Stimulated activated CD8-positive, alpha-beta memory T cell treated with anti-CD3 and anti-CD28 coated beads, Interleukin-2, amount 100 ng/mL, for 48 hours (primary cell): ENCODE measurements at regions not wholly inside any gene's neighbourhood (a gene's known extent, or its start where the extent isn't known, plus 50 kb on each side); places are given as distances from the start of the nearest gene placed in this dataset.

ENCODE experiments used
- DNase-seq, 2 donors: peaks; one replicate each; pipeline ENCODE4 v3.0.0-alpha.2; 2020; ENCODE audit warnings: low read depth in 2 of 2

DNA sequence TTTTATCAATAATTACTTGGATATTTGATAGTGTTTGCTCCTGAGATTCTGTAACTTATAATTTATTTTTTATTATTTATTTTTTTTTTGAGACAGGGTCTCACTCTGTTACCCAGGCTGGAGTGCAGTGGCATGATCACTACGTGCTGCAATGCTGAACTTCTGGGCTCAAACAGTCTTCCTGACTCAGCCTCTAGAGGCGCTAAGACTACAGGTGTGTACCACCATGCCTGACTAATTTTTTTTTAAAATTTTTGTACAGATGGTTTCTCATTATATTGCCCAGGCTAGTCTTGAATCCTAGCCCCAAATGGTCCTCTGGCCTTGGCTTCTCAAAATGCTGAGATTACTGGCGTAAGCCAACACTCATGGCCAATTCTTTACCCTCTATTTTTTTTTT lies 845.5 kb upstream of the ADGRL4 start:
- no peak for DNase-seq

DNA sequence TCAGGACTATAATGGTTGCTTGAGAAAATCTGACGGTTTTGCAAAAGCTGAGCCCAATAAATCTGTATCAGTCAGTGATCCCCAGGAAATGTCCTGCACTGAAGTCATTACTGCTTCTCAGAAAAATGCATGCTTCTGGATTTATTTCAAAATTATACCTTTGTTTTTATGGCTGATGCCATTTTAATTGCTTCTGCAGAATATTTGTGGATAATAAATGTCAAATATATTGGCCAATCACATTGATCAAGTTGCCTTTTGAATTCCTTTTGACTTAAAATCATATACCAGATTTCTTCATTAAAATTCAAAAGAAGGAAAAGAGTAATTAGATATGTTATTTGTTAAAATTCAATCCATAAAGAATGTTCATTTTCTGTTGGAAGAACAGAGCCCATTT lies 842.9 kb upstream of the ADGRL4 start:
- no peak for DNase-seq

DNA sequence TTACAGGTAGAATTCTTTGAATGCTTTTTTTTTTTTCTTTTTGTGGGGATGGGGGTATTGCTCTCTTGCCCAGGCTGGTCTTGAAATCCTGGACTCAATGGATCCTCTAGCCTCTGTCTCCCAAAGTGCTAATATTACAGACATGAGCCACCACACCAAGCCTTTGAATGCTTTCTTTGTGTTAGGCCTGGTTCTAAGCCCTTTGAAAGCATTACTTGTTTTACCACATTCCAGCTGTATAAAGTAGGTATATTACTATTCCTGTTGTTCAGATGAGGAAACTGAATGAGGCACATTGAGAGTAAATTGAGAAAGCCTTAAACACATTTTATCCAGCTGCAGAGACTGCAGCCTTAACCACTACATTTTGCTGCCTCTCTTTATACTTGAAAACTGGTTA lies 841.8 kb upstream of the ADGRL4 start:
- no peak for DNase-seq

DNA sequence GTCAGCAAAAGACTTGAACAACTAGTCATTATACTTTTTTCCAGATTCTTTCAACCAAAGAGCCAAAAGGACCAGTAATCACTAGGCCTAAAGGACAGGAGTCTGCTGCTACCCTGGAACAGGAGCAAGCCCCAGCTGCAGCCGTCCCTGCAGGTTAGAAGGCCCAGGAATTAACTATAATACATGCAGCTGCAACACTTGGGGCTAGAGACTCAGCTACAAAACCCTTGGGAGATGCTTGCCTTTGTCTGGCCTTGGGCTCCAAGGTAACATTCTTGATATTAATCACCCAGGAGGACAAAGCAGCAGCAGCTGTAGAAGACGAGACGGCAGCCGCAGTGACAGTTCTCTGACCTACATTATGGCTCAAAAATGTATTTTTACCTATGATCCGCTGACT lies 841.2 kb upstream of the ADGRL4 start:
- no peak for DNase-seq

DNA sequence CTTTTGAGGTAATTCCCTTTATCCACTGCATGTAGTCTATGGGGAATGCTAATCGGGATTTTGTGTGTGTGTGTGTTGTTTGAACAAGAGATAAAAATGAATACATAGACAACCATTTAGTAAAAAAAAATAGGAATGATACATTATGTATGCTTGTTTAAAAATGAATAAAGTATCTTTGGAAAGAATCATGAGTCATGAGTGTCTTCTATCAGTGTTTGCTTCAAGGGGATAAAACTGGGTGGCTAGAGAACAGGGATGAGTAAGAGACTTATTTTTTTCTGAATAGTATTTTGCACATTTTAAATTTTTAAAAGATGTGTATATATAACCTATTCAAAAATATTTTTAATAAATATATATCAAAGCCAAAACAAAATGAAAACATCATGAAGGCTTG lies 839.4 kb upstream of the ADGRL4 start:
- no peak for DNase-seq

DNA sequence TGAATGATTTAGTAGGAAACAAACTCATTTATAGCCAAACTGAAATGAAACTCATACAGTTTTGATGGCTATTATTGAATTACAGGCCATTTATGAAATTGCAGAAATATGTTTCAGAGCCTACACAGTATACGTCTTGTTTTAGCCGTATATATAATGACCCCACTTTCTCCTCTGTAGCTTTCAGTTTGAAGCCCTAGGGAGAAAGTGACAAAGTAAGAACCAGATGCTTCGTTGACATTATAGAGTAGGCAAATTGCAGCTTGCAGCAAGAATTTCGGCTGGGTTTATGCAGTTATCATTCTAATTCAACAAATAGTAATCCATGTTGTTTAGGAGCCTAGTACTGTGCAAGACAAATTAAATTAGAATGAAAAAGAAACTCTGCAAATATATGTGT lies 836.3 kb upstream of the ADGRL4 start:
- DNase-seq: no peak

DNA sequence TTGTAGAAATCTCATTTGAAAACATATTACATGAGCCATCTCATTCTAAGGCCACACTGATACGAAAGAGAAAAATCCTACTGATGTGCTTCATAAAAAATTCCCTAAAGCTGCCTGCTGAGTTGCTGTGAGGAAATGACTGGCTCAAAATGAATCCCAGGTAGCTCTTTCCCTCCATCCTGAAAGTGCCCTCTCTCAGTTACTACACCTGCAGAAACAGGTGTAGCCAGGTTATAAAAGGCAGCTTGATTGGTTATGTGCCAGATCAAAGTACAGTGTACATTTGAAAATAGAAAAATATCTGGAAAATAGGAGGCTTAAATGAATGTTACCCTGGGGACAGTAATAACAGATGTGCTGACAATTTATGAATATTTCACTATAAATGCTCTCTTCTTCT lies 833.4 kb upstream of the ADGRL4 start:
- no peak for DNase-seq

DNA sequence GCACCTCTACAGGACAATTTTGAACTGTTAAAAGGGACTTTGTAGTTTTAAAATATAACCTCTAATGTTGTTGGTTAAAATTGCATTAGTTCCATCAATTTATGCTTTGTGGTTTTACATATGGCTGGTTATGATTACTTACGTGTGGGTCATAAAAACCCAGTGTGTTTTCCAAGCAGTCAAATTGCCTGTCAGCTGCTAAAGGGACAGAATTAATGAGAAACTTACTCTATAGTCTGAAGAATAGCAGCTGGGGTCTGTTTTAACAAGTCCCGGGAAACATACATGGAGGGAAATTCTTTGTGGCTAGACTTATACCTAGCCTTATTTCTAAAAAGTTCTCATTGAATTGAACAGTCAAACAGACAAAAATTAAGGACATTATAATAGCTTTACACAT lies 820.9 kb upstream of the ADGRL4 start:
- no peak for DNase-seq

DNA sequence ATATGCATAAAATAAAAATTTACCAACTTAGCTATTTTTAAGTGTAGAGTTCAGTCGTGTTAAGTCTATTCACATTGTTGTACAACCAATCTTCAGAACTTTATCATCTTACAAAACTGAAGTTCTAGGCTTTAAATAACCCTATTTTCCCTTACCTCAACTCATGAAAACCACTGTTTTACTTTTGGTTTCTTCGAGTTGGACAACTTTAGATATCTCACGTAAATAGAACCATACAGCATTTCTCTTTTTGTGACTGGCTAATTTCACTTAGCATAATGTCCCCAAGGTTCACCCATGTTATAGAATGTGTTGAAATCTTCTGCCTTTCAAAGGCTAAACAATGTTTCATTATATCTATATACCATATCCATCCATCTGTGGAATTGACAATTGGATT lies 819.0 kb upstream of the ADGRL4 start:
- no peak for DNase-seq

DNA sequence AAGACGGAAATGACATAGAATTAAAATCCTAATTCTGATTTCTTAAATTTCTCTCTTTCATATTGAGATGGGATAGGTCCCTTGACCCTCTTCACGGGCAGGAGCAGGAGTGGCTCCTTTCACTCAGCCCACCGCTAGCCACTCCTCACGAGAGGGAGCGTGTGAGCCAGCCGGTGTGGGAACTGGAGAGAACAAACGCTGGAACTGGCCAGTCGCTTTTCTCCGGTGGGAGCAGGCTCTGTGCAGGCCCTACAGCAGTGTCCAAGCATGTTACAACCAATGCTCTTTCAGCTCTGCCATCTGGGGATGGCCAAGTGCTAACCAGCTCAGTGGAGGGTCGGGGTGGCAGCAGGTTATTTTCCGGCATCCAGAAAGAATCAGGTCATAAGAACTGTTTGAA lies 815.5 kb upstream of the ADGRL4 start:
- DNase-seq: no peak

DNA sequence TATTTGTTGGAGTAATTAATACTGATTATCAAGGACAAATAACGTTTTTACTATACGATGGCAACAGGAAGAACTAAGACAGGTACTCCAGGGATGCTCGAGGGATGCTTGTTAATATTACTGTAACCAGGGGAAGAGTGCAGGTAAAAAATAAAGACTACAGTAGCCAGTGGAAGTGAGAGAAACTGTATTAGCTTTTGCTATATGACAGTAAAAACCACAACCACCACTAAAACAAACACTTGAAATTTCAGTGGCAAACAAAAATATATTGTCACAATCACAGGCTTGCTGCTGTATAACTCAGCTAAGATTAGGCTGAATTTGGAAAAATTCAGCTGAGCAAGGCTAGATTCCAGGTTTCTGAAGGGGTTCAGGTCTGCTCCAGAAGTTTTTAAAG lies 812.6 kb upstream of the ADGRL4 start:
- DNase-seq: no peak

DNA sequence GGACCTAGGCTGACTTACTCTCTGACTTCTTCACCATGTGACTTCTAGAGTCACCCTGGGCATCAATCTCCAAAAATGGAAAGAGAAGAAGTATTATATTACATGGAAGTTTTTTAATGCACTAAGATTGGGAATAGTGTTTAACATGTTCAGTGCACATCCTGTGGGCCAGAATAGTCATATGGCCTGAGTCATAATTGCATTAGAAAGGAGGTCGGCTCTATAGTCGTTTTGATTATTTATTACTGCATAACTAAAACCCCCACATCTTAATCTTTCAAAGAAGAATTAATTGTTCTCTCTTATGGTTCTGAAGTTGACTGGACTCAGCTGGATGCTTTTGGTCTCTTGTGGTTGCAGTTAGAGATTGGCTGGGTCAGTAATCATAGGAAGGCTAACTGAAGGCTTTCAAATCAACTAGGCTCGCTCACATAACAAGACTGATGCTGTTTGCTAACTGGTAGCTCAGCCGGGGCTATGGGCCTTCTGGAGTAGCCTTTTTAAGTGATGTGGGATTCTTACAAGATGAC lies 810.6 kb upstream of the ADGRL4 start:
- no peak for DNase-seq

DNA sequence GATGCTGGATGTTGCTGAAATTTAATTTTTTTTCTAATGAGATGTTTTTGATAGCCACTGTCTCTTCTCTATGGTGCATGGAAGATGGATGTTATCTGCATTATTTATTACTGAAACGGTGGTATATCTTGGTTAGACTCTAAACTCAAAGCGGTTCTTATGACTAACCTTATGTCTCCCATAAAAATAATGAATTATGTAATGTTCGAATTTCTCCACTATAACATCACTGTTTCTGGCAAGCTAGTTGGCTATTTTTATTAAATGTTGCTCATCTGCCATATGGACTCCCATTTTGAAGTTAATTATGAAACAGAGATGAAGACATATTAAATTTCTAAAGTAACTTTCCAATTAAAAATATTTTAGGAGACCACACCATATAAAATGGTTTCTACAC lies 808.6 kb upstream of the ADGRL4 start:
- no peak for DNase-seq

DNA sequence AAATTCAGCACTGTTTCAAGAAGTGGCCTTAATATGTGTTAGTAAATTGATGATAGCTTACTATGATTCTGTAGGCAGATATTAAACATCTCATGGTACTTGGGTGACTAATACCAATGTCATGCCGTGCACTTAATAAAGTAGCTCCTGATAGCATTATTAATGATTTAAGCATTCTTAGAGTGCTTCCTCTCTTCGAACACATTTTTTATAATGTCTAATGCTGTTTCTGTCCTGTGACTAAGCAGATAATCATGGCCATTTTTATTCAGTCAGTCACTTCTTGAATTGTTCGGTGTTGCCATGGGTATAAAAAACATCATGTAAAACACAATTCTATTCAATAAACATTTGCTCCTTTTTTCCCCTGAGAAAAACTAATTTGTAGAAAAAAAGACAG lies 804.6 kb upstream of the ADGRL4 start:
- DNase-seq: no peak

DNA sequence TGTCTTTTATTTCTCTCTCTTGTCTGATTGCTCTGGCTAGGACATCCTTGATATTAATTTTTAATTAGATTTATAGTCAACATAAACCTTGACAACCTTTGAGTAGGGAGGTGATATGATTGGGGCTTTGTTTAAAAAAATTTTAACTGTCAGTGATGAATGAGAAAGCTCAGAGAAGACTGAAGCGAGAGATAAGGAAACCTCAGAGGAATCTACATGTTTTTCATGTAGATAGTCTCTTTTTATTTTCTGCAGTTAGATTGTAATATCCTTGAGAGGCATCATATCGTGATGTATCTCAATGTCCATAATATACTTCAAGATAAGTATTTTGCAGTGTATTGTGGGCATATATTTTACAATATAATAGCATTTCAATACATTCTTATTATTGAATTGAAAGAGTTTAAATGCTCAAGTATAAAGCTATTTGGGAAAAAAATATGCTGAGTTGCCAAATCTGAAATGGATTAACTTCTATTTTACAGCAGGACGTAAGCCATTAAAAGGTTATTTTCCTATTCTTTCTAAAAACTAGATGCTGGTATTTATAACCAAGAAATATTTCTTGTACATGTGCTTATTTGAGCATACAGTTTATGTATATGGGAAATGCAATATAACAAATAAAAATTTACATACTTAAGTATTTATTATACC lies 802.4 kb upstream of the ADGRL4 start:
- DNase-seq: no peak

DNA sequence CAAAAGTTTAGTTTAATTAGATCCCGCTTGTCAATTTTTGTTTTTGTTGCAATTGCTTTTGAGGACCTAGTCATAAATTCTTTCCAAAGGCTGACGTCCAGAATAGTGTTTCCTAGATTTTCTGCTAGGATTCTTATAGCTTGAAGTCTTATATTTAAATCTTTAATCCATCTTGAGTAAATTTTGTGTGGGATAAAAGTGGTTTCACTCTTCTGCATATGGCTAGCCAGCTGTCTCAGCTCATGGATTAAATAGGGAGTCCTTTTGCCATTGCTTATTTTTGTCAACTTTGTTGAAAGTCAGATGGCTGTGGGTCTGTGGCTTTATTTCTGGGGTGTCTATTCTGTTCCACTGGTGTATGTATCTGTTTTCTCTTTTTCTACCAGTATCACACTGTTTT lies 801.3 kb upstream of the ADGRL4 start:
- DNase-seq: no peak

DNA sequence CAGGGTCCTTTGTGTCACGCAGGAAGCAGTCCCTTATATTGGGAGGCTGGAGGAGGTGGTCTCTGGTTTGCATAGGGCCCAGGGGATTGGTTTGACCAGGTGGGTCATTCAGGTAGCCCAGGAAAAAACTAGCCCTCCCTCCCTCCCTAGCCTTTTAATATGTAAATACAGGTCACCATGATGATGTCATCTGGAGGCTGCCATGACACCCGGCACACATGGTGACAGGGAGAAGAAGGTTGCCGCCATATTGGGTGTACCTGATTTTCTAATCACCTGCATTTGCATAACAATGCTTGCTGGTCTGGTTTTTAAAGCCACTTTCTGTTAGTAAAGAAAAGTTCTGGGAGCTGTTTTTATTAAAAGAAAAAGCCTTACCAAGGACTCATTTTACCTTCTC lies 791.0 kb upstream of the ADGRL4 start:
- no peak for DNase-seq

DNA sequence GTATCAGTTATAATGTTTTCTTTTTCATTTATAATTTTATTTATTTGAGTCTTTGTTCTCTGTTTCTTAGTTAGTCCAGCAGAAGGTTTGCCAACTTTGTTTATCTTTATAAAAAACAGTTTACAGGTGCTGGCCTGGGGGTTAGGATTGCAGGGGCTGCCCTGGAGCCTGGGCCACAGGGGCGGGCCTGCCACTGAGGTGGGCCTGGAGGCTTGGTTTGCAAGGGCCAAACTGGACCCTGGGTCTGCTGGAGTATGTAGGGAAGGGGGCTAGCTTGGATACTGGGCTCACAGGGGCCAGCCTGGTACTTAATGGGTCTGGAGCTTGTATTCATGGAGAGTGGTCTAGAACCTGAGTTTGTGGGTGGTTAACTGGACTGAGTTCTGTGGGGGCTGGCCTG lies 789.9 kb upstream of the ADGRL4 start:
- no peak for DNase-seq

DNA sequence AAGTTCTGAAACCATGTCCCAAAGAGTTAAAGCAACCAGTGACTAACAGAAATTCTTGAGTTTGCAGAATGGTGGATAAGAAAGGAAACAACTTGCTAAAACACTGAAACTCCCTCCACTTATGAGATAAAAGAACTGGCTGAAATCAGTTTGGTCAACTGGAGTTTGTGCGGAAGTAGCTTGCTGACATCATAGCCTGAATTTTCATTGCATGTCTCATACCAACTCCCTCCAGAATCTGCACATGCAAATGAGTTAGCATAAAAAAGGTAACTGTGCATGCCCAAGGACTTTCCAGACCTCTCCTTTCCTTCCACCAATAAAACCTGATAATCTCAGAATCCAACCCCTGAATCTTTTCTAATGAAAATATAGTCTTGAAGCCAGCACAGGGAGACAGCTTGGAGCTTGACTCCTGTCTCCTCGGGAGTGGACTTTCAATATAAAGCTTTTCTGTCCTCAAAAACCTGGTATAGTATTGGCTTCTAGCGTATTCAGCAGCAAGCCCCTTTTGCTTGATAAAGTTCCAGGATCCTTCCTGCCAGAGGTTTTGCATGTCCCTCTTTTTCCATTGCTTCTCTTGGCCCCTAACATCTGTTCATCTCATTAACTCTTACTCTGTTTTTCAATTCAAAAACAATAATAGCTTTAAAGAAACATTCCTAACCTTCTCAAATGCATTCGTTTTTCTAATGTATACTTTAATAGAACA lies 785.8 kb upstream of the ADGRL4 start:
- no peak for DNase-seq

DNA sequence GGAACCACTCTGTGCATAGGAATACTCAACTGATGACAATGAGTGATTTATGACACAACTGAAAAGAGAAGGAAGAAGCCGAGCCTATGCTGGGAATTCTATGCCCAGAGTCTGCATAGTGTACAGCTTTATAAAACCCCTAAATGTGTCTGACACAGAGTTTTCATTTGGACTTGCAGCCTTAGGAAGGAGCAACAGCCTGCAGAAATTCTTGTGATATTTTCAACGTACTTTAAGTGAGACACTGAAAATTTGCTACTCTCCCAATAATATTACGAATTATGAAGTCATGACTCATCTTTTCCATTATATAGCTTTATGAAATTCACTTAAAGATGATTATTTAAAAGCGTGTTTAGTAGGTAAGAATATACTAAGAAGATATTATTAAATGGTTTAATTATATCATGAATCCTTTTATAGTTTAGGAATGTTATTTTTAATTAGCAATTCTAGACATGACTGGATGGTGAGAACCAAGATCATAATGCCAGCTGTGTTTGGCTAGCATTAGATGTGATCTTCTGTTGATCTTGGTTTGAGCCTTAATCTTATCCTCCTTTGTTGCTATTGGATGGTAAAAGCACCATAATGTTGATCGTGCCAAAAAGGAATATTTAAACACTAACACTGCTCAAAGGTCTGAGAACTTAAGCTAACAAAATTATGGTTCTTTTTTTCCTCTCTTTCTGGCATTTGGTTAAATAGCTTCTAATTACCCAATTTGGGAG lies 785.1 kb upstream of the ADGRL4 start:
- DNase-seq: no peak

DNA sequence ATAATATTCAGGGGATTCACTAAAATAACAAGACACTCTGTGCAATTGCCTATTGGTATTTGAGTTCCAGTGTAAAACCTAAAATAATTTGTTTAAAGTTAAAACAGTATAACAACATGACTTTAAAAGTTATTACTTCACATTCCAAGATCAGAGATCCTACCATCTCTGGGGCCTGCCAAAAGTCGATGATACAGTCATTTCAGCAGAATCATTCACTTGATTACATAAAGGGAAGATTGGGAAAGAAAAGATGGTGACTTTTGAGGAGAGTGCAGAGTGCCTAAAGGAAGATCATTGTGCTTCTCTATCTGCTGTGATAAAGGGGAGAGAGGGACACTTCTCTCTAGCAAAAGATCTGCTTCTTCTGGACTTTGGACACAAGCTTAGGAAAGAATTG lies 784.4 kb upstream of the ADGRL4 start:
- DNase-seq: no peak

DNA sequence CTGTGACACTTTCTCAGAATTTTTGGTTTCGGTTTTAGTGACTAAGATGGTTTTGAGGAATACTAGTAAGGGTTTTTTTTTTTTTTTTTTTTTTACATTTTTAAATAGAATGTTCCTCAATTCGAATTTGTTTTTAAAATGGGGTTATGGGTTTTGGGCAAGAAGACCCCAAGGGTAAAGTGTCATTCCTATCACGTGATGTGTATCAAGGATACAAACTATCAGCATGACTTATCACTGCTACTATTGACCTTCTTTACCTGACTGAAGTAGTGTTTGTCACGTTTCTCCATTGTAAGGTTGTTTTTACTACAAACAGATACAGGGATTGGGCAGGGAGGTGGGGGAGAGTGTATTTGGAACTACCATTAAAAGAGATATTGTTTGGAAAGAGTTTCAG lies 781.1 kb upstream of the ADGRL4 start:
- no peak for DNase-seq

DNA sequence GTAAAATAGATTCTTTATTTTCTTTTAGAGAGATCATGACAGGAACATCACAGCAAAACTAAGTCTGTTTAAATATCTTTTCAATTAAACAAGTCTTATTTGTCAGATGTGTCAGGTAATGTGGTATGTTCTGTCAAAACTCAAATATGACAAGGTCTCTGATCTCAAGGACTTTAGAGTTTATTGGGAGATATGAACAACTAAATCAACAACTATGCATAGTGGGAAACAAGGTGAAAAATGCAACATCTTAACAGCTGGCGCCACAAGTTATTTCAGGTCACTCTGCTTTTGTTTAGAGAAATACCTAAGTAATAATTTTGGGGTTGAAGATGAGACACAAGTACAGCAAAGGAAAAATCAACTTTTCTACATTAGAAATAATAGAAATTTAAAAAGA lies 779.4 kb upstream of the ADGRL4 start:
- no peak for DNase-seq
